T-helper 1 cell treated with Interleukin-12 subunit alpha and Interleukin-12 subunit beta and Interleukin-4 antibody, amounts not matched to agents 30 ng/mL and 1 ng/mL, for 36 hours (primary cell): ENCODE measurements at regions not wholly inside any gene's neighbourhood (a gene's known extent, or its start where the extent isn't known, plus 50 kb on each side); places are given as distances from the start of the nearest gene placed in this dataset.

ENCODE experiments used
- intact Hi-C: fragments of 100-400 bp; cut with micrococcal nuclease; formaldehyde crosslinking; loops from one replicate; pipeline ENCODE4 v1.15.1; 2024

- intact Hi-C loops, result no loop called here
Observed at GRCh38 chr2:38427936-38428335, 50.9 kb upstream of the ATL2 start.

GRCh38 chr2:38427054-38427453 lies 50.0 kb upstream of the ATL2 start:
- intact Hi-C loops, result no loop called here
